Heart left ventricle (tissue), 13 donors: ENCODE measurements at regions not wholly inside any gene's neighbourhood (a gene's known extent, or its start where the extent isn't known, plus 50 kb on each side); places are given as distances from the start of the nearest gene placed in this dataset.

ENCODE experiments used
- POLR2A ChIP-seq, 2 donors: fragments of 450-650 bp; IDR thresholded peaks; one replicate each; pipeline ENCODE4 v1.6.1; 2017; ENCODE audit warnings: antibody characterized with exemption in 2 of 2, mild to moderate bottlenecking in 2 of 2, moderate library complexity in 2 of 2
- TF ChIP-seq, protein P1 (sequence below), 12 donors: fragments of 200-600 bp; sonication (generic) in 4 of 12; IDR thresholded peaks; one replicate each; pipeline versions ENCODE4 v1.5.0 to v1.8.0; 2018 to 2022; ENCODE audit warnings: antibody characterized with exemption in 12 of 12, mild to moderate bottlenecking in 5 of 12
- donor health status: ischemic (EF 13 %, LVEDD 7.1; RV severe dilation, severe dysfunction).
- donor health status: DM: no; HTN: yes; CAD: no.
- donor health status: DM: no; HTN: no; CAD: no.
- donor health status: ischemic (EF 25% LVEDD 6.9; RV normal size, moderate dysfunction).
- donor health status: ischemic (EF 25% LVEDD 5.7; RV mildly dilated, moderate dysfunction).
- donor health status: ischemic (EF 35%, LVEDD 5.7; RV mildly dilated, moderate dysfunction).
- donor health status: nonischemic (EF 11% LVEDD 7.7; RV severe dilation, severe dysfunction).
- donor health status: DM: yes; HTN: yes; CAD: no.
- donor health status: PGD.
- donor health status: ischemic (EF 29% LVEDD 5.4; RV normal size, mild dysfunction).
- donor health status: nonischemic (EF 23%, LVEDD 6.1; RV moderate dilation, normal function).

DNA sequence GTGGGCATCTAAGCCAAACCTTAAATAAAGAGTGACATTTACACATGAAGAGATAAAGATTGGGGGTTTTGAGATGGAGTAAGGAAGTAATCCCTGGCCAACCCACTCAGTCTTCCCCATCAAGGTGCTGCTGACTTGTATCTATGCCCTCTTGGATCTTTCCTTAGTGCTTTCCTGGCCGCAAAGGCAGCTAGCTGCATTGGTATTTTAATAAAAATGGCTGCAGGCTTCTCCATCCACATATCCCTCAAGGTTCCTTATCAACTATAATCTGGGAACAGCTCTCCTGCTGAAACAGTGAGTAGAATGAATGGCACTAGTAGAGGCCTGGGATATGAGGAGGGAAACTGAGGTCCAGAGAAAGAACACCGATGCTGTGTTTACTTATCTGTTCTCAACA is 122.2 kb upstream of the ANKRD28 start:
- TF ChIP-seq, protein P1, sequence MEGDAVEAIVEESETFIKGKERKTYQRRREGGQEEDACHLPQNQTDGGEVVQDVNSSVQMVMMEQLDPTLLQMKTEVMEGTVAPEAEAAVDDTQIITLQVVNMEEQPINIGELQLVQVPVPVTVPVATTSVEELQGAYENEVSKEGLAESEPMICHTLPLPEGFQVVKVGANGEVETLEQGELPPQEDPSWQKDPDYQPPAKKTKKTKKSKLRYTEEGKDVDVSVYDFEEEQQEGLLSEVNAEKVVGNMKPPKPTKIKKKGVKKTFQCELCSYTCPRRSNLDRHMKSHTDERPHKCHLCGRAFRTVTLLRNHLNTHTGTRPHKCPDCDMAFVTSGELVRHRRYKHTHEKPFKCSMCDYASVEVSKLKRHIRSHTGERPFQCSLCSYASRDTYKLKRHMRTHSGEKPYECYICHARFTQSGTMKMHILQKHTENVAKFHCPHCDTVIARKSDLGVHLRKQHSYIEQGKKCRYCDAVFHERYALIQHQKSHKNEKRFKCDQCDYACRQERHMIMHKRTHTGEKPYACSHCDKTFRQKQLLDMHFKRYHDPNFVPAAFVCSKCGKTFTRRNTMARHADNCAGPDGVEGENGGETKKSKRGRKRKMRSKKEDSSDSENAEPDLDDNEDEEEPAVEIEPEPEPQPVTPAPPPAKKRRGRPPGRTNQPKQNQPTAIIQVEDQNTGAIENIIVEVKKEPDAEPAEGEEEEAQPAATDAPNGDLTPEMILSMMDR (IDR thresholded peaks at IDR 0.05): no peak
- no peak for TF ChIP-seq POLR2A (IDR thresholded peaks at IDR 0.05)
